PC-9 (cell line): ENCODE measurements at regions not wholly inside any gene's neighbourhood (a gene's known extent, or its start where the extent isn't known, plus 50 kb on each side); places are given as distances from the start of the nearest gene placed in this dataset.

Experiments used
- BruUV-seq: library from RNA; stranded (reverse); fragments of 400-500 nt; replicated peaks from 2 replicates; lab custom pipeline; 2021; lab: Mats Ljungman, UMichigan
- CTCF ChIA-PET: fragments of 300-600 bp; sonication (Branson Sonifier 250); formaldehyde crosslinking; loops from one replicate; lab custom pipeline; 2022; ENCODE audit warnings: antibody characterized with exemption; lab: Charles Lee
- POLR2A ChIA-PET: fragments of 300-600 bp; sonication (Branson Sonifier 250); formaldehyde crosslinking; loops from one replicate; lab custom pipeline; 2022; ENCODE audit warnings: antibody characterized with exemption; ENCODE audit not compliant: unreplicated experiment; lab: Charles Lee
- DNase-seq, 2 experiments: peaks; one replicate each; pipeline versions ENCODE4 v3.0.0 to v3.0.0-alpha.2; 2015 to 2022; ENCODE audit warnings: mixed read lengths in 1 of 2
- H2AFZ ChIP-seq: fragments of 200-600 bp; sonication (generic); 2 replicates; pipeline ENCODE4 v1.8.1; 2017; ENCODE audit warnings: antibody characterized with exemption
- H3F3A ChIP-seq: fragments of 200-600 bp; sonication (generic); 2 replicates; pipeline ENCODE4 v1.8.1; 2017; ENCODE audit warnings: antibody characterized with exemption, mild to moderate bottlenecking, low read depth; ENCODE audit not compliant: insufficient read depth
- H3K27ac ChIP-seq: fragments of 200-600 bp; sonication (generic); 2 replicates; pipeline ENCODE4 v1.6.1; 2016; ENCODE audit warnings: mixed run types
- H3K27me3 ChIP-seq: fragments of 200-600 bp; sonication (generic); 2 replicates; pipeline ENCODE4 v1.6.1; 2016; ENCODE audit warnings: low read depth, mixed run types; ENCODE audit not compliant: insufficient read depth
- H3K36me3 ChIP-seq: fragments of 200-600 bp; sonication (generic); 2 replicates; pipeline ENCODE4 v1.6.1; 2016; ENCODE audit warnings: low read depth, mixed run types
- H3K4me1 ChIP-seq: fragments of 200-600 bp; sonication (generic); replicated peaks from 2 replicates; pipeline ENCODE4 v1.6.1; 2016; ENCODE audit warnings: mixed run types; ENCODE audit not compliant: insufficient read depth
- H3K4me2 ChIP-seq: fragments of 200-600 bp; sonication (generic); 2 replicates; pipeline ENCODE4 v1.6.1; 2017; ENCODE audit warnings: mixed run types
- H3K4me3 ChIP-seq: fragments of 200-600 bp; sonication (generic); 2 replicates; pipeline ENCODE4 v1.6.1; 2016; ENCODE audit warnings: mixed run types
- H3K79me2 ChIP-seq: fragments of 200-600 bp; sonication (generic); 2 replicates; pipeline ENCODE4 v1.6.1; 2017; ENCODE audit warnings: low read depth, mixed run types
- H3K9me2 ChIP-seq: fragments of 200-600 bp; sonication (generic); 2 replicates; pipeline ENCODE4 v1.8.1; 2017; ENCODE audit warnings: mild to moderate bottlenecking; ENCODE audit not compliant: insufficient read depth
- H3K9me3 ChIP-seq: fragments of 200-600 bp; sonication (generic); 2 replicates; pipeline ENCODE4 v1.8.1; 2016; ENCODE audit warnings: low read depth; ENCODE audit not compliant: insufficient read depth
- H4K20me1 ChIP-seq: fragments of 200-600 bp; sonication (generic); 2 replicates; pipeline ENCODE4 v1.8.1; 2017; ENCODE audit not compliant: insufficient read depth
- EZH2 ChIP-seq: fragments of 200-600 bp; sonication (generic); IDR thresholded peaks from 2 replicates; pipeline ENCODE4 v1.8.0; 2017; ENCODE audit warnings: antibody characterized with exemption, low read depth
- intact Hi-C: fragments of 100-400 bp; cut with micrococcal nuclease; formaldehyde crosslinking; loops from one replicate; pipeline ENCODE4 v1.10.0; 2022; ENCODE audit not compliant: unreplicated experiment
- TF ChIP-seq, protein P1 (sequence below): fragments of 200-600 bp; sonication (generic); conservative IDR thresholded peaks from 2 replicates; pipeline ENCODE4 v1.6.1; 2017; ENCODE audit warnings: mixed run types, antibody characterized with exemption, mild to moderate bottlenecking, moderate library complexity

DNA sequence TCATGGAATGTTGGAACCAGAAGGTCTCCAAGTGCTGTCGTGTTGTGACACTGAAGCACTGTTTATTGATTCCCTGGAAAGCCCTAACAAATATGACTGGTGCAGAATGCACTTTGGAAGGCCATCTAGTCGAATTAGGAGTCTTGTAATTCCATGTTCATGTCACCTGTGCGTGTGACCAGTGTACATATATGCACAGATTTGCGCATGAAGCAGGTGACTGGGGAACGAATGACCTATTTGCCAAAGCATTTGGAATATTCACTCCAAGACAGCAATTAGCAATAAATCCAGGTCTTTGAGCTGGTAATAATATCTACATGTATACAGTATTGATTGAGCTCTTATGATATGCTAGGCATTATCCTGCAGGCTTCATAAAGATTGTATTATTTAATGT lies 177.5 kb upstream of the PFN2 start:
- BruUV-seq: no TSS peak
- H3K9me3 ChIP-seq: no peaks in the 10 kb centered on the region
- ChIA-PET POLR2A (no interaction called here), CTCF (no interaction called here)
- no peak overlapping the region for H3K4me3 ChIP-seq
- H3K4me1 ChIP-seq: peaks cover 38% of the 10 kb centered on the region
- H3F3A ChIP-seq: peaks cover 5% of the 10 kb centered on the region; the same call in 1 of the 2 replicates
- no peaks in the 10 kb centered on the region for H4K20me1 ChIP-seq
- H3K27ac ChIP-seq: no peak overlapping the region
- H3K9me2 ChIP-seq: no peaks in the 10 kb centered on the region
- H3K4me2 ChIP-seq: peak overlapping the region; percentile 36; the same call in 1 of the 2 replicates
- TF ChIP-seq, protein P1, sequence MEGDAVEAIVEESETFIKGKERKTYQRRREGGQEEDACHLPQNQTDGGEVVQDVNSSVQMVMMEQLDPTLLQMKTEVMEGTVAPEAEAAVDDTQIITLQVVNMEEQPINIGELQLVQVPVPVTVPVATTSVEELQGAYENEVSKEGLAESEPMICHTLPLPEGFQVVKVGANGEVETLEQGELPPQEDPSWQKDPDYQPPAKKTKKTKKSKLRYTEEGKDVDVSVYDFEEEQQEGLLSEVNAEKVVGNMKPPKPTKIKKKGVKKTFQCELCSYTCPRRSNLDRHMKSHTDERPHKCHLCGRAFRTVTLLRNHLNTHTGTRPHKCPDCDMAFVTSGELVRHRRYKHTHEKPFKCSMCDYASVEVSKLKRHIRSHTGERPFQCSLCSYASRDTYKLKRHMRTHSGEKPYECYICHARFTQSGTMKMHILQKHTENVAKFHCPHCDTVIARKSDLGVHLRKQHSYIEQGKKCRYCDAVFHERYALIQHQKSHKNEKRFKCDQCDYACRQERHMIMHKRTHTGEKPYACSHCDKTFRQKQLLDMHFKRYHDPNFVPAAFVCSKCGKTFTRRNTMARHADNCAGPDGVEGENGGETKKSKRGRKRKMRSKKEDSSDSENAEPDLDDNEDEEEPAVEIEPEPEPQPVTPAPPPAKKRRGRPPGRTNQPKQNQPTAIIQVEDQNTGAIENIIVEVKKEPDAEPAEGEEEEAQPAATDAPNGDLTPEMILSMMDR: no peak
- no peak for TF ChIP-seq EZH2
- no peaks in the 10 kb centered on the region for H3K27me3 ChIP-seq
- H2AFZ ChIP-seq: no peak overlapping the region
- H3K79me2 ChIP-seq: no peaks in the 10 kb centered on the region
- intact Hi-C loops: no loop called here
- DNase-seq: no peak
- no peaks in the 10 kb centered on the region for H3K36me3 ChIP-seq

DNA sequence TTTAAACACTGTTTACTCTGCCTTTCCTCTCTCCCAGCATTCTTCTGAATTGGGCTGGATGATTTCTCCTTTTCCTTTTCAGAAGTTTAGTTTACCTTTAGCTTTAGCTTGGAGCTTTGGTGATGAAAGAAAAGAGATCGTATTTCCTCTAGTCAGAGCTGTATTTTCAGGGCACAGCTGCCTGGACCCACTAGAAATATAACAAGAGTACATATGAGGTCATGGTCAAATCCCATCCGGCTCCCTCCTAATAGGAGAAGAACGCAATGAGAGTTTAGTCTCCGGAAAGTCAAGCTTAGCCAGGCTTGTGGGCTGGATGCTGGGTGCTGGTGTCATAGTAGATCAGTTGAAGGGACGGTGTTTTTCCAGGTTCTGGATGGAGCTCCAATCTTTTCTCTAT lies 177.1 kb upstream of the PFN2 start:
- CTCF ChIA-PET: no interaction called here

DNA sequence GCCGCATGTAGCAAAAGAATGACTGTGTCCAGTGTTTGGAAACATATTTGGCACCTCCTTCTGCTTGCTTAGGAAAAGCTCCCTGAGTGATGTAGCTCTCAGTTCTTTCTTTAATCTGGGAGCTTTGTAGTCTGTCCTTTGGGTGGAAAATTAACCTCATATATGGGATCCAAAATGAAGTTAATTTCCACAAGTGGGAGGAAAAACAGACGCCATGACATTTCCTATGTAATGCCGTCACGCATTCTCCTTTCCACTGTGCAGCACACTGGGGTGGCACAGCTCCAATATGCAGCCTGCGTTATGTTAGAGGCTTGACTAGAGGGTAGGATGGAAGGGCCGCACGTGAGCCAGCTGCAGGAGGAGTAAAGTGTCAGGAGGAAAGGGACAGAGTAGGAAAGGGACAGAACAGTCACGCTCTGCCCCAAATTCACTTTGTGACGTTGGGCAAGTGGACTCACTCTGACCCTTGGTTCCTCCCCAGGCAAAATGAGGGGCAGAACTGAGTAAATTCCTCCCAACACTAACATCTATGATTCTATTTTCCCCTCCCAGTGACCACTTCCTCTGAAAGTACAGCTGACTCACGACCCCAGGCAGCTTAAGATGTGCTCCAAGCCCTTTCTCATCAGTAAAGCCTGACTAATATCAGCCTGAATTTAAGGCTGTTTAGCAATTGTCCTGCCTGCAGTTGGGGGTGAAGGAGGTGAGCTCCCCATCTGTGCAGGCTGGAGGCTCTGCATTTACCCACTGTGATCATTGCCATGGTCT lies 176.5 kb upstream of the PFN2 start:
- no peaks in the 10 kb centered on the region for H4K20me1 ChIP-seq
- ChIA-PET CTCF (no interaction called here), POLR2A (interaction anchor here (0.6 to 0.7 kb wide), 2 partner anchors 17 to 177 kb away, joined by 3 to 10 read pairs; no protein-coding TSS in a partner anchor)
- intact Hi-C loops: no loop called here
- DNase-seq: no peak
- H3K9me2 ChIP-seq: no peaks in the 10 kb centered on the region
- H3K27me3 ChIP-seq: no peaks in the 10 kb centered on the region
- TF ChIP-seq, protein P1: no peak
- peak overlapping the region; percentile 36 for H3K4me2 ChIP-seq
- H3F3A ChIP-seq: peaks cover 5% of the 10 kb centered on the region; the same call in 1 of the 2 replicates
- no peak overlapping the region for H3K4me3 ChIP-seq
- BruUV-seq: no TSS peak
- H3K4me1 ChIP-seq: peaks cover 38% of the 10 kb centered on the region
- no peaks in the 10 kb centered on the region for H3K9me3 ChIP-seq
- no peaks in the 10 kb centered on the region for H3K36me3 ChIP-seq
- H2AFZ ChIP-seq: peak overlapping the region; percentile 22; the same call in 1 of the 2 replicates
- H3K79me2 ChIP-seq: no peaks in the 10 kb centered on the region
- H3K27ac ChIP-seq: no peak overlapping the region

More for the DNA sequence above, 177.1 kb upstream of the PFN2 start:
- no peaks in the 10 kb centered on the region for H3K27me3 ChIP-seq
- H3K4me3 ChIP-seq: no peak overlapping the region
- H3K79me2 ChIP-seq: no peaks in the 10 kb centered on the region
- no peaks in the 10 kb centered on the region for H4K20me1 ChIP-seq
- H3K9me2 ChIP-seq: no peaks in the 10 kb centered on the region
- no peaks in the 10 kb centered on the region for H3K36me3 ChIP-seq
- H3K9me3 ChIP-seq: no peaks in the 10 kb centered on the region
- peaks cover 5% of the 10 kb centered on the region; the same call in 1 of the 2 replicates for H3F3A ChIP-seq
- TF ChIP-seq EZH2: no peak
- TF ChIP-seq, protein P1: no peak
- POLR2A ChIA-PET: no interaction called here
- peak overlapping the region; percentile 36 for H3K4me2 ChIP-seq
- peak overlapping the region; percentile 22; the same call in 1 of the 2 replicates for H2AFZ ChIP-seq
- no peak for DNase-seq
- BruUV-seq: no TSS peak
- H3K27ac ChIP-seq: no peak overlapping the region
- peaks cover 38% of the 10 kb centered on the region for H3K4me1 ChIP-seq
- intact Hi-C loops: no loop called here
